Activated CD4-positive, alpha-beta T cell treated with anti-CD3 and anti-CD28 coated beads, Interleukin-2, amount 50 U/mL, for 16 hours (primary cell): ENCODE measurements at regions not wholly inside any gene's neighbourhood (a gene's known extent, or its start where the extent isn't known, plus 50 kb on each side); places are given as distances from the start of the nearest gene placed in this dataset.

ENCODE experiments used
- DNase-seq: peaks from one replicate; pipeline ENCODE4 v3.0.0-alpha.2; 2020

GRCh38 chr4:29453303-29453820, 1266.8 kb upstream of the PCDH7 start:
- DNase-seq: no peak

DNA sequence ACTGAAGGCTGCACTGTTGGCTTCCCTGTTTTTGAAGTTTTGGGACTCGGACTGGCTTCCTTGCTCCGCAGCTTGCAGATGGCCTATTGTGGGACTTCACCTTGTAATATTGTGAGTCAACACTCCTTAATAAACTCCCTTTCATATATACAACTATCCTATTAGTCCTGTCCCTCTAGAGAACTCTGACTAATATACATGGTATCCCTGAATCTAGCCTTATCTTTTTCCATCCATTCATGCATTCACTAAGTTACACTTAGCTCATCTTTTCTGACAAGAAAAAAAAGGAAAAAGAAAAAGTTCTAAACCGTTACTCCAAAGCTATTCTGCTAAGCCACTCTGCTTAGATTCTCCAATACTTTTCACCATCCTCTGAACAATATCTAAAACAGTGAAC, 1260.2 kb upstream of the PCDH7 start:
- DNase-seq: no peak

DNA sequence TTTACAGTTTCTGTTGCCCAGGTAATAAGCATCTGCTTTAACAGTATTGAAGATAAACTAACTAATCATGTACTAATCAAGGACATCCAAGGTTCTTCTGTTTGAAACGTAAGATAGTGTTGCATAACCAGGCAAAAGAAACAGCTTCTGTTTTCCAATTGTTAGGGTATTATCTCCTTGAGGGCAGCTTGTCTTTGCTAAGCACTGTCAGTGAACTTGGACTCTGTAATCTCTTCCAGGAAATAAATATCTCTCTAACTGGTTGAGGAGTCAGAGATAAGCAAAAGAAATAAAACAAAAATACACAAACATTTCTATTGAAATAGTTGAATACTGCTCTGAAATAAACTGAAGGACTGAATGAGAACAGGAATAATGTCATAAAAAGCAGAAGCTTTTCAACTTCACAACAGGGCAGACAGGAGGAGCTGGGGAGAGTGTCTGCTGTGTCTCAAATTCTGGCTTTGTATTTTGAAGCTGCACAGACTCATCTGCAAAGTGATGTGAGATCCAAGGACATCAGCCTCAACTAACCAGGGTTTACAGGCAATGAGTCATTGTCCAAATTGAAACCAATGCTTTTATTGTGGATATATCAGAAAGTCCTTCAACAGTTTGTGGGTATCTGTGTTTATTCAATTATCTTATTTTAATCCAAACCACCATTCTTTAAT, 1253.0 kb upstream of the PCDH7 start:
- no peak for DNase-seq
